HepG2 (cell line): ENCODE measurements at regions not wholly inside any gene's neighbourhood (a gene's known extent, or its start where the extent isn't known, plus 50 kb on each side); places are given as distances from the start of the nearest gene placed in this dataset.

Experiments
- ATAC-seq: fragments of 200-7000 bp; cut with Tn5 transposase; 3 replicates; pipeline ENCODE4 v1.9.1; 2020; ENCODE audit warnings: mild to moderate bottlenecking, moderate library complexity
- BruUV-seq: library from RNA; stranded (reverse); fragments of 400-500 nt; replicated peaks from 2 replicates; lab custom pipeline; 2021; lab: Mats Ljungman, UMichigan
- CTCF ChIA-PET: fragments of 300-600 bp; formaldehyde crosslinking; extraction: SDS; loops from one replicate; lab custom pipeline; 2021; ENCODE audit warnings: low total read pairs, inconsistent platforms, low intra/inter-chr PET ratio; lab: Yijun Ruan, JAX
- POLR2A ChIA-PET: fragments of 350-600 bp; sonication (Branson Sonifier 250); formaldehyde crosslinking; loops from one replicate; lab custom pipeline; 2020; ENCODE audit warnings: antibody characterized with exemption, inconsistent platforms; lab: Yijun Ruan, JAX
- DNase-seq: peaks from one replicate; pipeline ENCODE4 v3.0.0-alpha.2; 2015; ENCODE audit warnings: low spot score
- FAIRE-seq: peaks from 3 replicates; lab custom pipeline; 2011; peaks lifted over from hg19 to GRCh38; lab: Jason Lieb, UNC
- H2AFZ ChIP-seq: one replicate; pipeline ENCODE4 v1.6.1; 2011; ENCODE audit warnings: low read length, inconsistent platforms
- H3K27ac ChIP-seq: fragments of 300-600 bp; 3 replicates; pipeline ENCODE4 v1.8.0; 2011; ENCODE audit warnings: mixed run types, mild to moderate bottlenecking, mixed read lengths, low read length, inconsistent platforms; ENCODE audit not compliant: insufficient read depth; ENCODE audit errors: extremely low read length
- H3K27me3 ChIP-seq, 2 experiments: fragments of 200-600 bp in 1 of 2; 2 replicates in 1 of 2; 3 replicates in 1 of 2; pipeline versions ENCODE4 v1.6.0 to v1.8.0; 2011; ENCODE audit warnings: low read length in 2 of 2, mild to moderate bottlenecking in 2 of 2, moderate library complexity in 2 of 2, inconsistent platforms in 1 of 2; ENCODE audit not compliant: insufficient read depth in 2 of 2, control insufficient read depth in 1 of 2
- H3K36me3 ChIP-seq, 2 experiments: fragments of 200-600 bp in 1 of 2; replicated peaks in 1 of 2; 2 replicates in 1 of 2; 3 replicates in 1 of 2; pipeline versions ENCODE4 v1.5.1 to v1.8.0; 2011; ENCODE audit warnings: low read length in 2 of 2, inconsistent platforms in 1 of 2; ENCODE audit not compliant: insufficient read depth in 2 of 2, control insufficient read depth in 1 of 2
- H3K4me1 ChIP-seq: 2 replicates; pipeline ENCODE4 v1.5.1; 2012; ENCODE audit warnings: low read length, inconsistent platforms; ENCODE audit not compliant: insufficient read depth
- H3K4me2 ChIP-seq: 2 replicates; pipeline ENCODE4 v1.6.0; 2011; ENCODE audit warnings: low read depth, low read length, inconsistent platforms
- H3K4me3 ChIP-seq, 3 experiments: fragments of 200-600 bp in 1 of 3; sonication (generic), shearing (Covaris generic) in 1 of 3; replicated peaks in 1 of 3; 2 replicates each; pipeline ENCODE4 v1.5.1; 2011 to 2016; ENCODE audit warnings: low read length in 3 of 3, inconsistent platforms in 2 of 3, low read depth in 2 of 3, mild to moderate bottlenecking in 2 of 3, control low read depth in 1 of 3, mixed read lengths in 1 of 3; ENCODE audit not compliant: insufficient read depth in 1 of 3
- H3K79me2 ChIP-seq: one replicate; pipeline ENCODE4 v1.6.1; 2011; ENCODE audit warnings: low read length, inconsistent platforms; ENCODE audit not compliant: insufficient read depth
- H3K9ac ChIP-seq: 2 replicates; pipeline ENCODE4 v1.6.0; 2011; ENCODE audit warnings: mild to moderate bottlenecking, low read depth, low read length, inconsistent platforms; ENCODE audit not compliant: insufficient read depth
- H3K9me3 ChIP-seq: 2 replicates; pipeline ENCODE4 v1.5.1; 2012; ENCODE audit warnings: mild to moderate bottlenecking, low read length
- H4K20me1 ChIP-seq: 2 replicates; pipeline ENCODE4 v1.6.0; 2011; ENCODE audit warnings: inconsistent platforms, mild to moderate bottlenecking, low read length, moderate library complexity; ENCODE audit not compliant: insufficient read depth
- HNRNPL ChIP-seq: fragments of 200-400 bp; formaldehyde crosslinking; IDR thresholded peaks from 2 replicates; pipeline ENCODE4 v1.6.1; 2017; ENCODE audit warnings: mild to moderate bottlenecking, low read depth, low read length
- SNAPC2 ChIP-seq: sonication (generic); formaldehyde crosslinking; IDR thresholded peaks from 2 replicates; pipeline ENCODE4 v1.8.1; 2022; ENCODE audit warnings: mild to moderate bottlenecking, missing genetic modification reagents
- SP4 ChIP-seq: sonication (generic); formaldehyde crosslinking; IDR thresholded peaks from 2 replicates; pipeline ENCODE4 v1.8.1; 2023; ENCODE audit warnings: mild to moderate bottlenecking, missing genetic modification reagents
- ZNF646 ChIP-seq: sonication (generic); formaldehyde crosslinking; IDR thresholded peaks from 2 replicates; pipeline ENCODE4 v1.9.0; 2021; ENCODE audit warnings: mild to moderate bottlenecking, missing genetic modification reagents
- WGBS: methylation state at CpG from one replicate; pipeline ENCODE4 v1.1.6; 2017; ENCODE audit warnings: low lambda C conversion rate; 5-methylcytosine and 5-hydroxymethylcytosine counted together
- in situ Hi-C: cut with HindIII; loops from 2 replicates; pipeline ENCODE4 v1.10.0; 2017; ENCODE audit warnings: low pct_unique_long_range_greater_than_20kb; ENCODE audit not compliant: extremely low pct_ligation_motif_present
- intact Hi-C: fragments of 100-400 bp; cut with micrococcal nuclease; formaldehyde crosslinking; loops from one replicate; pipeline ENCODE4 v1.10.0; 2022; ENCODE audit not compliant: unreplicated experiment
- TF ChIP-seq, protein P1 (sequence below): sonication (generic); formaldehyde crosslinking; IDR thresholded peaks from 2 replicates; pipeline ENCODE4 v1.5.0; 2020; ENCODE audit warnings: mild to moderate bottlenecking, missing genetic modification reagents, moderate library complexity

- H3K36me3 ChIP-seq: no peaks in the 10 kb centered on the region
- no peaks in the 10 kb centered on the region for H3K9me3 ChIP-seq
- no peak for DNase-seq
- H4K20me1 ChIP-seq: no peaks in the 10 kb centered on the region
- H3K4me1 ChIP-seq: no peaks in the 10 kb centered on the region
- H3K9ac ChIP-seq: no peak overlapping the region
- ChIA-PET CTCF (no interaction called here), POLR2A (no interaction called here)
- ATAC-seq: no peak
- H3K79me2 ChIP-seq: no peaks in the 10 kb centered on the region
- H2AFZ ChIP-seq: no peak overlapping the region
- no TSS peak for BruUV-seq
- intact Hi-C loops (no loop called here), in situ Hi-C loops (no loop called here)
- H3K27ac ChIP-seq: no peak overlapping the region
- H3K4me2 ChIP-seq: no peak overlapping the region
- H3K4me3 ChIP-seq: no peak overlapping the region
- TF ChIP-seq SP4 (CRISPR knock-in tag) (no peak), SNAPC2 (CRISPR knock-in tag) (no peak), HNRNPL (0 out of 2 replicates have a peak, but pooled peaks have one; percentile 58), ZNF646 (CRISPR knock-in tag) (0 out of 2 replicates have a peak, but pooled peaks have one; percentile 69)
- TF ChIP-seq, protein P1, sequence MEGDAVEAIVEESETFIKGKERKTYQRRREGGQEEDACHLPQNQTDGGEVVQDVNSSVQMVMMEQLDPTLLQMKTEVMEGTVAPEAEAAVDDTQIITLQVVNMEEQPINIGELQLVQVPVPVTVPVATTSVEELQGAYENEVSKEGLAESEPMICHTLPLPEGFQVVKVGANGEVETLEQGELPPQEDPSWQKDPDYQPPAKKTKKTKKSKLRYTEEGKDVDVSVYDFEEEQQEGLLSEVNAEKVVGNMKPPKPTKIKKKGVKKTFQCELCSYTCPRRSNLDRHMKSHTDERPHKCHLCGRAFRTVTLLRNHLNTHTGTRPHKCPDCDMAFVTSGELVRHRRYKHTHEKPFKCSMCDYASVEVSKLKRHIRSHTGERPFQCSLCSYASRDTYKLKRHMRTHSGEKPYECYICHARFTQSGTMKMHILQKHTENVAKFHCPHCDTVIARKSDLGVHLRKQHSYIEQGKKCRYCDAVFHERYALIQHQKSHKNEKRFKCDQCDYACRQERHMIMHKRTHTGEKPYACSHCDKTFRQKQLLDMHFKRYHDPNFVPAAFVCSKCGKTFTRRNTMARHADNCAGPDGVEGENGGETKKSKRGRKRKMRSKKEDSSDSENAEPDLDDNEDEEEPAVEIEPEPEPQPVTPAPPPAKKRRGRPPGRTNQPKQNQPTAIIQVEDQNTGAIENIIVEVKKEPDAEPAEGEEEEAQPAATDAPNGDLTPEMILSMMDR (CRISPR knock-in tag): no peak
- peaks cover 7 to 39% of the 10 kb centered on the region in 2 experiments; a peak in 4 of 5 replicates for H3K27me3 ChIP-seq
- FAIRE-seq: peak; percentile 63
- 19% methylated on average over 7 of the region's 7 CpGs for WGBS
These were observed 145.8 kb downstream of the DNAJB6 start for GRCh38 chr7:157482517-157483087.
